ENCODE measurements at regions not wholly inside any gene's neighbourhood (a gene's known extent, or its start where the extent isn't known, plus 50 kb on each side); places are given as distances from the start of the nearest gene placed in this dataset.

DNA sequence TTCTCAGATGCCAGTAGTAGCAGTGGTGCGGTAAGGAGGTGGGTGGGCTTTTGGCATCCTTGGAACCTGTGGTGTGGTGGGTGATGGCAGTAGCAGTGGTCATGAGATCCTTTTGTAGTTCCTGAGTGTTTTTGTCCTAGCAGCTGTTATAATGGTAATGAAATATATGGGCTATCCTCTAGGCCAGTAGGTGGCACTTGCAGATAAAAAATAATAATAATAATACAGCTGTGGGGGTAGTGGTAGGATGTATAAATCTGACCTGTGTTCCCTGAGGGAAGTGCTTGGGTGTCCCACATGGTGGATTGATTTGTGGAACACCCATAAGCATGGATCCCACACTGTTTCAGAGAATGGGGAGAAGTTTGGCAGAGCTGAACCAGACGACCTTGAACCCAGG lies 334.0 kb downstream of the SLITRK5 start:
- no peak for ATAC-seq (ENCODE audit: low read depth)
- no peak overlapping the region for H2AFZ ChIP-seq (replicated peaks; ENCODE audit: low read length, poor library complexity)
- intact Hi-C loops (cut with micrococcal nuclease) = no loop called here

More for the DNA sequence above, 334.0 kb downstream of the SLITRK5 start:
- DNase-seq = no peak
- H3K27ac ChIP-seq (ENCODE audit: insufficient read depth, low read length) = no peak overlapping the region
- H3K23ac ChIP-seq (ENCODE audit: low read depth, low read length) = no peak overlapping the region
- H4K5ac ChIP-seq (ENCODE audit: low read depth, low read length) = no peak overlapping the region
- H2BK20ac ChIP-seq (ENCODE audit: low read depth, low read length) = no peak overlapping the region
- no peak overlapping the region for H2AK9ac ChIP-seq (replicated peaks; ENCODE audit: low read depth, low read length, poor library complexity)
- no peak overlapping the region for H3K14ac ChIP-seq (replicated peaks; ENCODE audit: low read depth, low read length)
- TF ChIP-seq, protein P1, sequence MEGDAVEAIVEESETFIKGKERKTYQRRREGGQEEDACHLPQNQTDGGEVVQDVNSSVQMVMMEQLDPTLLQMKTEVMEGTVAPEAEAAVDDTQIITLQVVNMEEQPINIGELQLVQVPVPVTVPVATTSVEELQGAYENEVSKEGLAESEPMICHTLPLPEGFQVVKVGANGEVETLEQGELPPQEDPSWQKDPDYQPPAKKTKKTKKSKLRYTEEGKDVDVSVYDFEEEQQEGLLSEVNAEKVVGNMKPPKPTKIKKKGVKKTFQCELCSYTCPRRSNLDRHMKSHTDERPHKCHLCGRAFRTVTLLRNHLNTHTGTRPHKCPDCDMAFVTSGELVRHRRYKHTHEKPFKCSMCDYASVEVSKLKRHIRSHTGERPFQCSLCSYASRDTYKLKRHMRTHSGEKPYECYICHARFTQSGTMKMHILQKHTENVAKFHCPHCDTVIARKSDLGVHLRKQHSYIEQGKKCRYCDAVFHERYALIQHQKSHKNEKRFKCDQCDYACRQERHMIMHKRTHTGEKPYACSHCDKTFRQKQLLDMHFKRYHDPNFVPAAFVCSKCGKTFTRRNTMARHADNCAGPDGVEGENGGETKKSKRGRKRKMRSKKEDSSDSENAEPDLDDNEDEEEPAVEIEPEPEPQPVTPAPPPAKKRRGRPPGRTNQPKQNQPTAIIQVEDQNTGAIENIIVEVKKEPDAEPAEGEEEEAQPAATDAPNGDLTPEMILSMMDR (conservative IDR thresholded peaks at IDR 0.05; ENCODE audit: low read depth, low read length) = no peak
- TF ChIP-seq RFX5 (IDR thresholded peaks at IDR 0.05; ENCODE audit: low read depth, low read length) = no peak
- TF ChIP-seq MAFK (IDR thresholded peaks at IDR 0.05; ENCODE audit: low read depth, low read length) = no peak
- TF ChIP-seq CEBPB (IDR thresholded peaks at IDR 0.05; ENCODE audit: low read depth, low read length) = no peak
- TF ChIP-seq MXI1 (IDR thresholded peaks at IDR 0.05; ENCODE audit: borderline replicate concordance, low read depth, low read length) = no peak
- no peak for TF ChIP-seq FOS (IDR thresholded peaks at IDR 0.05; ENCODE audit: low read depth, low read length)
- TF ChIP-seq RAD21 (IDR thresholded peaks at IDR 0.05; ENCODE audit: low read length) = no peak
- no peak for TF ChIP-seq POLR2A (IDR thresholded peaks at IDR 0.05; ENCODE audit: low read depth, low read length)
- no peak for TF ChIP-seq RCOR1 (IDR thresholded peaks at IDR 0.05; ENCODE audit: insufficient replicate concordance, low read length)
- no peaks in the 10 kb centered on the region for H3K79me1 ChIP-seq (ENCODE audit: low read depth in 1 of 2, low read length in 2 of 2)
- no peak overlapping the region for H2BK5ac ChIP-seq (ENCODE audit: low read depth, low read length, poor library complexity, severe bottlenecking)
- H3K18ac ChIP-seq (ENCODE audit: low read depth, low read length) = no peak overlapping the region
- H3K56ac ChIP-seq (ENCODE audit: extremely low read depth, insufficient read depth, low read length) = no peak overlapping the region
- no peak overlapping the region for H2AK5ac ChIP-seq (ENCODE audit: low read depth, low read length)
- H3K36me3 ChIP-seq (ENCODE audit: control insufficient read depth, insufficient read depth, low read length) = no peaks in the 10 kb centered on the region
- H2BK120ac ChIP-seq (ENCODE audit: low read depth, low read length) = no peak overlapping the region
- dilution Hi-C loops (cut with HindIII; ENCODE audit: low sequenced_read_pairs, unreplicated experiment) (no loop called here), in situ Hi-C loops (cut with MboI; ENCODE audit: low sequenced_read_pairs) (no loop called here)
- no TSS peak for BruUV-seq (replicated peaks)
- H2BK15ac ChIP-seq (ENCODE audit: low read depth, low read length) = no peak overlapping the region
- no peaks in the 10 kb centered on the region for H3K4me1 ChIP-seq (ENCODE audit: control insufficient read depth, insufficient read depth, low read length)
- H4K91ac ChIP-seq (ENCODE audit: insufficient read depth, low read depth, low read length) = no peak overlapping the region
- H4K20me1 ChIP-seq (ENCODE audit: insufficient read depth, low read length) = no peaks in the 10 kb centered on the region
- H3K4ac ChIP-seq (ENCODE audit: low read depth, low read length) = no peak overlapping the region
- no peak overlapping the region for H3K4me2 ChIP-seq (ENCODE audit: low read depth, low read length)
- ChIA-PET POLR2A (ENCODE audit: unreplicated experiment) (no interaction called here), CTCF (no interaction called here)
- no peak overlapping the region for H3K4me3 ChIP-seq (ENCODE audit: insufficient read depth, low read depth, low read length)
- no CpG with 5 or more reads among the region's 2 CpGs for WGBS, 2 experiments (ENCODE audit: extremely low coverage in 2 of 2, insufficient read length in 1 of 2)
- H3K9me1 ChIP-seq (ENCODE audit: insufficient read depth, low read length) = no peaks in the 10 kb centered on the region
- H4K8ac ChIP-seq (ENCODE audit: low read depth in 2 of 2, low read length in 2 of 2) = no peak overlapping the region
- H3K27me3 ChIP-seq (ENCODE audit: control insufficient read depth, insufficient read depth, low read length) = no peaks in the 10 kb centered on the region
- no peak overlapping the region for H3K9ac ChIP-seq (ENCODE audit: low read depth, low read length)
- H3K9me3 ChIP-seq (ENCODE audit: control insufficient read depth, insufficient read depth, low read length) = peaks cover 3% of the 10 kb centered on the region

Data from IMR-90 (cell line).